PC-9 (cell line): ENCODE measurements at regions not wholly inside any gene's neighbourhood (a gene's known extent, or its start where the extent isn't known, plus 50 kb on each side); places are given as distances from the start of the nearest gene placed in this dataset.

Source experiments
- BruUV-seq: library from RNA; stranded (reverse); fragments of 400-500 nt; replicated peaks from 2 replicates; lab custom pipeline; 2021; lab: Mats Ljungman, UMichigan
- CTCF ChIA-PET: fragments of 300-600 bp; sonication (Branson Sonifier 250); formaldehyde crosslinking; loops from one replicate; lab custom pipeline; 2022; ENCODE audit warnings: antibody characterized with exemption; lab: Charles Lee
- POLR2A ChIA-PET: fragments of 300-600 bp; sonication (Branson Sonifier 250); formaldehyde crosslinking; loops from one replicate; lab custom pipeline; 2022; ENCODE audit warnings: antibody characterized with exemption; ENCODE audit not compliant: unreplicated experiment; lab: Charles Lee
- DNase-seq, 2 experiments: peaks; one replicate each; pipeline versions ENCODE4 v3.0.0 to v3.0.0-alpha.2; 2015 to 2022; ENCODE audit warnings: mixed read lengths in 1 of 2
- H2AFZ ChIP-seq: fragments of 200-600 bp; sonication (generic); 2 replicates; pipeline ENCODE4 v1.8.1; 2017; ENCODE audit warnings: antibody characterized with exemption
- H3F3A ChIP-seq: fragments of 200-600 bp; sonication (generic); 2 replicates; pipeline ENCODE4 v1.8.1; 2017; ENCODE audit warnings: antibody characterized with exemption, mild to moderate bottlenecking, low read depth; ENCODE audit not compliant: insufficient read depth
- H3K27ac ChIP-seq: fragments of 200-600 bp; sonication (generic); 2 replicates; pipeline ENCODE4 v1.6.1; 2016; ENCODE audit warnings: mixed run types
- H3K27me3 ChIP-seq: fragments of 200-600 bp; sonication (generic); 2 replicates; pipeline ENCODE4 v1.6.1; 2016; ENCODE audit warnings: low read depth, mixed run types; ENCODE audit not compliant: insufficient read depth
- H3K36me3 ChIP-seq: fragments of 200-600 bp; sonication (generic); 2 replicates; pipeline ENCODE4 v1.6.1; 2016; ENCODE audit warnings: low read depth, mixed run types
- H3K4me1 ChIP-seq: fragments of 200-600 bp; sonication (generic); replicated peaks from 2 replicates; pipeline ENCODE4 v1.6.1; 2016; ENCODE audit warnings: mixed run types; ENCODE audit not compliant: insufficient read depth
- H3K4me2 ChIP-seq: fragments of 200-600 bp; sonication (generic); 2 replicates; pipeline ENCODE4 v1.6.1; 2017; ENCODE audit warnings: mixed run types
- H3K4me3 ChIP-seq: fragments of 200-600 bp; sonication (generic); 2 replicates; pipeline ENCODE4 v1.6.1; 2016; ENCODE audit warnings: mixed run types
- H3K79me2 ChIP-seq: fragments of 200-600 bp; sonication (generic); 2 replicates; pipeline ENCODE4 v1.6.1; 2017; ENCODE audit warnings: low read depth, mixed run types
- H3K9me2 ChIP-seq: fragments of 200-600 bp; sonication (generic); 2 replicates; pipeline ENCODE4 v1.8.1; 2017; ENCODE audit warnings: mild to moderate bottlenecking; ENCODE audit not compliant: insufficient read depth
- H3K9me3 ChIP-seq: fragments of 200-600 bp; sonication (generic); 2 replicates; pipeline ENCODE4 v1.8.1; 2016; ENCODE audit warnings: low read depth; ENCODE audit not compliant: insufficient read depth
- H4K20me1 ChIP-seq: fragments of 200-600 bp; sonication (generic); 2 replicates; pipeline ENCODE4 v1.8.1; 2017; ENCODE audit not compliant: insufficient read depth
- CTCF ChIP-seq: fragments of 200-600 bp; sonication (generic); conservative IDR thresholded peaks from 2 replicates; pipeline ENCODE4 v1.6.1; 2017; ENCODE audit warnings: mixed run types, antibody characterized with exemption, mild to moderate bottlenecking, moderate library complexity
- EZH2 ChIP-seq: fragments of 200-600 bp; sonication (generic); IDR thresholded peaks from 2 replicates; pipeline ENCODE4 v1.8.0; 2017; ENCODE audit warnings: antibody characterized with exemption, low read depth
- intact Hi-C: fragments of 100-400 bp; cut with micrococcal nuclease; formaldehyde crosslinking; loops from one replicate; pipeline ENCODE4 v1.10.0; 2022; ENCODE audit not compliant: unreplicated experiment

- intact Hi-C loops, result no loop called here
- POLR2A ChIA-PET, result no interaction called here
- no peaks in the 10 kb centered on the region for H3K79me2 ChIP-seq
Measured at GRCh38 chr4:182066037-182066436, 177.2 kb upstream of the TENM3 start.

GRCh38 chr4:182067828-182068227, 175.4 kb upstream of the TENM3 start:
- no peak for TF ChIP-seq CTCF
- TF ChIP-seq EZH2, result no peak
- no peaks in the 10 kb centered on the region for H3K9me2 ChIP-seq
- H3K27ac ChIP-seq, result no peak overlapping the region
- no TSS peak for BruUV-seq
- POLR2A ChIA-PET, result no interaction called here
- no peak overlapping the region for H3K4me2 ChIP-seq
- no peaks in the 10 kb centered on the region for H3K4me1 ChIP-seq
- no peaks in the 10 kb centered on the region for H4K20me1 ChIP-seq
- no peak for DNase-seq
- H3K36me3 ChIP-seq, result no peaks in the 10 kb centered on the region
- intact Hi-C loops, result no loop called here
- no peaks in the 10 kb centered on the region for H3F3A ChIP-seq
- H2AFZ ChIP-seq, result no peak overlapping the region
- CTCF ChIA-PET, result no interaction called here
- no peak overlapping the region for H3K4me3 ChIP-seq
- no peaks in the 10 kb centered on the region for H3K9me3 ChIP-seq
- no peaks in the 10 kb centered on the region for H3K79me2 ChIP-seq
- 0 out of 2 replicates have a peak, but pooled peaks cover 14% of the 10 kb centered on the region for H3K27me3 ChIP-seq

More at GRCh38 chr4:182066037-182066436, 177.2 kb upstream of the TENM3 start:
- Histone ChIP-seq H2AFZ (no peak overlapping the region), H3K9me2 (no peaks in the 10 kb centered on the region), H4K20me1 (no peaks in the 10 kb centered on the region), H3K27me3 (0 out of 2 replicates have a peak, but pooled peaks cover 14% of the 10 kb centered on the region), H3K9me3 (no peaks in the 10 kb centered on the region), H3K4me1 (no peaks in the 10 kb centered on the region), H3F3A (no peaks in the 10 kb centered on the region), H3K36me3 (no peaks in the 10 kb centered on the region), H3K4me2 (no peak overlapping the region), H3K4me3 (no peak overlapping the region), H3K27ac (no peak overlapping the region)
- TF ChIP-seq EZH2 (no peak), CTCF (no peak)
- BruUV-seq, result no TSS peak
- no peak for DNase-seq
- CTCF ChIA-PET, result no interaction called here

- no peak overlapping the region for H3K27ac ChIP-seq
- H2AFZ ChIP-seq, result no peak overlapping the region
- no peaks in the 10 kb centered on the region for H3K79me2 ChIP-seq
- H3K27me3 ChIP-seq, result 0 out of 2 replicates have a peak, but pooled peaks cover 14% of the 10 kb centered on the region
- H3K36me3 ChIP-seq, result no peaks in the 10 kb centered on the region
- H3K4me2 ChIP-seq, result no peak overlapping the region
- intact Hi-C loops, result no loop called here
- no TSS peak for BruUV-seq
- no peaks in the 10 kb centered on the region for H4K20me1 ChIP-seq
- CTCF ChIA-PET, result no interaction called here
- no peak overlapping the region for H3K4me3 ChIP-seq
- POLR2A ChIA-PET, result no interaction called here
- no peak for TF ChIP-seq EZH2
- no peak for TF ChIP-seq CTCF
- no peaks in the 10 kb centered on the region for H3K9me2 ChIP-seq
- no peaks in the 10 kb centered on the region for H3K4me1 ChIP-seq
- DNase-seq, result no peak
- H3K9me3 ChIP-seq, result no peaks in the 10 kb centered on the region
- no peaks in the 10 kb centered on the region for H3F3A ChIP-seq
Measured at GRCh38 chr4:182068920-182069319, 174.3 kb upstream of the TENM3 start.
